IPS-11a (cell line): ENCODE measurements at regions not wholly inside any gene's neighbourhood (a gene's known extent, or its start where the extent isn't known, plus 50 kb on each side); places are given as distances from the start of the nearest gene placed in this dataset.
A peak's percentile ranks its signal among the peaks of the same experiment; 100 is the strongest.

Source experiments
- H3K4me3 ChIP-seq: one replicate; pipeline ENCODE4 v1.5.1; 2013; ENCODE audit warnings: low read depth, low read length, control low read depth

DNA sequence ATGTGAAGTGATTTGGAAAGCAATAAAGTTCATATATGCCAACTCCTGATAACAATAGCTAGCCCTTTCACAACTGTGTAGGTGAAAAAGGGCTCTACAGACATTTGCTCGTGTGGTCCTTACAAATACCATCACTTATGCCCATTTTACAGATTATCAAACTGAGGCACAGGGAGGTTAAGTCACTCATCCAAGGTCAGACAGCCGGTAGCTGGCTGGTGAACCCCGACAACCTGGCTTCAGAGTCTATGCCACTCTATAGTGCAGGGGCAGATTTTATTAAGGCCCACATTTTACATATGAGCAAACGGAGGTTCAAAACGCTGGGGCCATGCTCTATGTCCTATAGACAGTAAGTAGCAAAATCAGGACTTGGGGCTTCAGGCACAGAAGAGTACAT lies 280.5 kb downstream of the RRAGC start:
- H3K4me3 ChIP-seq: no peak overlapping the region

DNA sequence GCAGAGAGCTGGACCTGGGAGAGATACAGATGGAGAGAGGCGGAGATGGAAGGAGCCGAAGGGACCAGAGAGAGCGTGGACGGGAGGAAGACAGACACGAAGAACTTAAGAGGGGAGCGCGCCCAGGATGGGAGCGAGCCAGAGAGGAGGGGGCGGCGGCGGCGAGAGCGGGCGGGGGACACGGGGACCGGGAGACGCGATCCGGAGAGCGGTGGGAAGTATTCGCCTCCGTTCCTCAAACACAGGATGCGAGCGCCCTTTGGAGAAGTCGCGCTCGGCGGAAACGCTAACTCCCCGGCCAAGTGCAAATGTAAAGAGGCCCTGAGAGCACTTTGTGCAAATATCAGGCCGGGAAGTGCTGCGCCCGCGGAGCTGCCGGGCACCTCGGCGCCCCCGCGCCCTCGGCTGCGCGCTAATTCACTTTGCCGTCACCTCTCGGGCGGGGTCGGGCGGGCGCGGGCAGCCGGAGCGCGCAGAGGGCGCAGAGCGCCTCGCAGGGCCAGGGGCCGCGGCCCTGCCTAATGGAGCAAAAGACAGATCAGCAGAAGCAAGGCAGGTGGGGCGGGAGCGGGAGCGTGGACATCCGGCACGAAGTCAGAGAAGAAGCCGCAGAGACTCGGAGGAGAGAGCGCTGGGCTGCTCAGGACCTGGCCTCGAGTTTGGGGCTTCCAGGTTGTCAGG lies 281.2 kb downstream of the RRAGC start:
- H3K4me3 ChIP-seq: peak overlapping the region; percentile 34

DNA sequence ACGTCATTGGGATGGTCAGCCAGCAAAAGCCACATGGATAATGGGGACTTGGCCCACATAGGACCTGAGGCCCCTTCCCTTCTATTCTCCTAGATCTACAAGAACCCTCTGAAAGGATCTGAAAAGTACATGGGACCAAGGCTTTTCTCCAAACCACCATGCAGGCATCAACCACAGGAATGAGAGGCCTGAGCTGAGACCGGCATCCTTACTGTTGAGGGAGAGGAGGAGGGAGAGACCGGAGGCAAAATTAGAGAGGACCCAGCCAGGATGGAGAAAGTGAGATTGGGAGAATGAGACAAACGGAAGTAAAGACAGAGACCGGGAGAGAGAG lies 281.7 kb downstream of the RRAGC start:
- H3K4me3 ChIP-seq: peak overlapping the region; percentile 34

DNA sequence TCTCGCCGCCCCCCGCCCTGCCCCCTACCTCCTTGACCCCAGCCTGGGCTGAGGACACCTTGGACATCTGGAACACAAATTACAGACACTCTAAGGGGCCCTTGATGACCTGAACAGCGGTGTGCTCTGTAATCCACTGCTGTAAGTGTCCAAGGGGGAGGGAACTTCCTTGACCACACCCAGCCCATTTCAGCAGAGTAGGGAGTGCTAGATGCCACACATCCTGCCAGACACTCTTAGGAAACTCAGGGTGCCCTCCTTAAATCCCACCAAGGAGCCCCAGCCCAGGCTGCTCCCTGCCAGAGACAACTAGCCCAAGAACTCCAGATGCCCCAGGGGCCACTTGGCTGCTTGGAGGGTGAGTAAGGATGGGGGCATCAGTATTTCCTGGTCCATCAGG lies 282.2 kb downstream of the RRAGC start:
- H3K4me3 ChIP-seq: no peak overlapping the region

DNA sequence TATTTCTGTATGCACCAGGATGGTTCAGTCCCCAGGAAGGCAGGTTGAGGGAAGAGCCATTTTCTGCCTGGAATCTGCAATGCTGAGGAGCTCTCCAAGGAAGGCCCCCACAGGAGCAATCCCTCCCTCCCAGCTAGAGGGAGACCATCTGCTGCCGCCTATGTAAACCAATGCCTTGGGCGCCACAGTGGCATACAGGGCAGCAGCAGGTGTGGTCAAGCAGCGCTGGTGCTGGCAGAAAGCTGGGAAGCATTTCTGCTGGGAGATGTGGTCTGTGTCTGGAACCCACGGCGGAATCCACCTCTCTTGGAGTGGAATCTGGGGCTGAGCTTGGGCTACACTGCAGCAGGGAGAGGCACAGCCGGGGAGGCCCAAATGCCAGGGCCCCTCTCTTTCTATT lies 283.3 kb downstream of the RRAGC start:
- no peak overlapping the region for H3K4me3 ChIP-seq

DNA sequence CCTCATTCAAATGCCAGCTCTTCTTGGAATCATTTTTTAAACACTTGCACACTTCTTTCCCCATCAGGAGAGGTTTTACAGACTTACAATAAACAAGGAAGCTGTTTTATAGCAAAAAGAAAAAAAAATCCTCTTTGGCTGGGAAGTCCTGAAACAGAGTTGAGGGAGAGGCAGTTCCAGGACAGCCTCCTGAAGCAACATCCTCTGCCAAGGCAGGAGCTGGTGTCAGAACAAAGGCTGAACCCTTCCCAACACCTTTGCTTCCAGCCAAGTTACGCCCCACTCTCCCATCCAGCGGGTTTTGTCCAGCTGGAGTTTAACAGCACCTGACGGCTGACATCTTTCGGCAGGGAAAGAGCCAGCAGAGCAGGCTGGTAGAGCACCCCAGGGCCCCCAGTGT lies 287.8 kb downstream of the RRAGC start:
- H3K4me3 ChIP-seq: no peak overlapping the region

DNA sequence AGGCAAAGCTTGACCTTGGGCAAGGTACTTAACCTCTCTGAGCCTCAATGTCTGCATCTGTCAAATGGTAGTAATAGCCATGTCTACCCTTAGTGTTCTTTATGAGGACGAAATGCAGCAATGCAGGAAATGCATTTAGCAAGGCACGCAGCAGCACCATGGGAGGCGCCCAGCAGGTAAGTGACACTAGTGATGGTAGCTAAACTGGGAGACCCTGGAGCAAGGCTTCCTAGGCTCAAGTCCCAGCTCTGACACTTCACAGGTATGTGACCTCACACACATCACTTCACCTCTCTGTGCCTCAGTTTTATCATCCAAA lies 289.0 kb downstream of the RRAGC start:
- H3K4me3 ChIP-seq: no peak overlapping the region

DNA sequence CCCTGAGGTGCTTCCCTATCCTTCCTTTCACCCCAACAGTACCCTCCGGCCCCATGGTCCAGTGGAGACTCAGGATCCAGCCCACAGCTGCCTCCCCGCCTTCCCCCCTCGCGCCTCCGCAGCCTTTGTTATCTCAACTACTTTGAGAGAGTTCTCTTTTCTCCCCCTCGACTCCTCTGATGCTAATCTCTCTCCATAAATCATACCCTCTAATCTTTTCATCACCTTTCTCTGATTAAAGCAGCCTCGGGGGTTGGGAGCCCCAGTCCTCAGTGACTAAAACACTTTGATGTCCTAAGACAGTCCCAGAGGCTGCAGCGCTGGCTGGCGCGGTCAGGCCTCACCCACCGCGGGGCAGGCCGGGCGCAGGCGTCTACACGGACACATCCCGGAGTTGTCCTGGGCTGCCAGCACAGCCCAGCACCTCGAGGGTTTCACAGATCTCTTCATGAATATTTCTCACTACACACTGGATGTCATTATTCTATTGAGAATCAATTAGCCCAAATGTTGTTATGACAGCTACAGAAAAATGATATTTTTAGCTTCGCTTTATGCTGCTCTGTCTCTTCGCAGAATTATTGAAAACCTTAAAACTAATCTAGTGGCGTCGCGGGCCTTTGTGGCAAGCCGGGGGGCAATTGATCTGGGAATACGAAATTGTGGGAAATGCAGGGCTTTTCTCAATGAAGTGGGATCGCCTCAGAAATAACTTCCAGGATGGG lies 289.5 kb downstream of the RRAGC start:
- H3K4me3 ChIP-seq: no peak overlapping the region

DNA sequence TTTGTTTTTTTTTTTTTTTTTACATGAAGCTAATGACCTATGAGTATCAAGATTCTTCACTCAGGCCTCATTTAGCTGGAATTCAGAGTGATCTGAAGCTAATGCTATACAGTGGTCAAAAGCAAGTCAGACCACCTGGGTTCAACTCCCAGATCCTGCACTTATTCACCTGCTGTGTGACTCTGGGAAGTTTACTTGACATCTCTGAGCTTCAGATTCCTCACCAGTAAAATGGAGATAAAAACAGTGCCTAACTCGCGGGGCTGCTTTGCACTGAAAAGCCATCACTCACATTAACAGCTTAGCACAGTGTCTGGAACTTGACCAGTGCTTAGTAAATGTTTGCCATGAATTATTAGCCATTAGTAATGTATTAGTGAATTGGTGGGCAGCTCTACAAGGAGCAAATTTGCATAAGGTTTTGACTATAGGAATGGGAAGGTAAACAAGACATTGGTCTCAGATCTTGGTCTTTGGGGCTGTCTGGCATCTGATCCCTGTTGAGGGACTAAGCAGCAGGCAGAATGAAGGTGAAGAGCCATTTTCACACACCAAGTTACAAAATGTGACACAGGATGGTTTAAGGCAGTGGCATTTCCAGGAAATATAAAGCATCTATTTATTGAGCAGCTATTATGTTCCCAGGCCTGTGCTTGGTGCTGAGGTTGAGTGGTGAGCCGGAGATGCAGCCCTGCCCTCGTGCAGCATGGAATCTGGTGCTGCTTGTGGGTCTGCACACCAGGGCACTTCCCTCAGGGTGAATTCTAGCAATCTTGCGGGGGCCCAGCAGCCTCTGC lies 291.3 kb downstream of the RRAGC start:
- no peak overlapping the region for H3K4me3 ChIP-seq

DNA sequence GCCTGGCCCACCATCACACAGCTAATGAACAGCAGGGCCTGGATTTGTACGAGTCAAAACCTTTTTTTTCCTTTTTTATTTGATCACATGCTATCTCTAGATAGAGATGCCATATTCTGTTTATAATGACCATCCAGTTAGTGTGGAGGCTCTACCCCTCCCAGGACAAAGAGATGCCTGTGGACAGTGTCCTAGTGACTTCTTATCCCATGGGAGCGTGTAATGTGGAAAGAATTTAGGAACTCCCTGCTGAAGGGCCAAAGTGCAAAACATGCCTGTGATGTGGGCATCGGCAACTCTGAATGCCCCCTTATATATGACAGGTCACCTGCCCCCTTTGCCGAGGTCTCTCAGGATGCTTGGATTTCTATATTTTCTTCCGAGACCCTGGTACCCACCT lies 292.2 kb downstream of the RRAGC start:
- no peak overlapping the region for H3K4me3 ChIP-seq

DNA sequence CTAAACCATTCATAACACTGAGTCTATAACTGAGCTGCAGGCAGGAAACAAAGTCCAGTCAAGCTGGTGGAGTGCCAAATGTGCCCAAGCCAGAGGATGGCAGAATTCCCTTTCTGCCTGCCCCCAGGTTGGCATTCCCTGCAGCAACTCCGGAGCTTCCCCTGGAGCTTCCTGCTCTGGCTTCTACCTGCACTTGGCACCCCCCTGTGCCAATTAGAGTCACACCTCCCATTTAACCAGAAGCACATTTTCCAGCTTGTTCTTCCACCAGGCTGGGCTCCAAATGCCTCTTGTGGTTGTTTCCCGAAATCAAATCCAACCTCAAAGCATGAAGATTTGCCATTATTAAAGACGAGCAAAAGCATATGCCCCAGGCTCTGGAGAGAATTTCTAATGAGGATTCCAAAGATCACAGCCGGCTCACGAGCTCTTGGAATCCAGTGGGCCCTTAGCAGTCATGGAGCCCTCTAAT lies 294.5 kb downstream of the RRAGC start:
- H3K4me3 ChIP-seq: no peak overlapping the region

DNA sequence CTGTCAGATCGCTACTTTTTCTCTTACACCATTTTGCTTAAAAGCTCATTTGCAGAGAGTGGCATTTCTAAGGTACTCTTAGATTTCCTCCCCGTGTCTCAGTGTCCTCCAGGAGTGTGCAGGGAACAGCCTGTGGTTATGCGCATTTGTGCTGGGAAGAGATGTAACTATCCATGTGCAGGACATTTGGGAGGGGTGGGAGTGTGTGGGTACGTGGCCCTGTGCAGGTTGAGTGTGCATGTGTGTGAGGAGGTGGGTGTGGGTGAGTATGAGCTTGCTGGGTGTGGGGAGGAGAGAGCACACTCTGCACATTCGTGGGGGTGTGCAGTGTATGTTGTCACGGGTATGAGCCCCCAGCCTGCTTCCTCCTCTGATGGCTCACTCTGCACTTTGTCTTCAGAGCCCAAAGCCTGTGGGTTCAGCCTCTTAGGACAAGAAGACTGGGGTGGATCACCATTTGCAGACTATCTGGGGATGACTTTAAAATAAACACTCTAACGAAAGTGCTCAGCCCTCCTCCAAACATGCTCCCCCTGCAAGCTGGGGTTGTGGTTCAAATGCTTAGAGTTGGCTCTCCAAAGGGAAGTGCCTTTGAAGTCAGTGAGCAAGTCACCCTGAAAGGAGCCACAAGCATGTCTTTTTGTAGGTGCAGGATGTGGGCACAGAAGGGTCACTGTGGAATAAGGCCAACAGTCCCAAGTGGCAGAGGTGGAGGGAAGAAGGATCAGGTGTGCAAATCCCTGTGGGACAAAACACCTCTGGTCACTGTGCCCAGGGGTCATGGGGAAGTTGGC lies 295.4 kb downstream of the RRAGC start:
- no peak overlapping the region for H3K4me3 ChIP-seq

DNA sequence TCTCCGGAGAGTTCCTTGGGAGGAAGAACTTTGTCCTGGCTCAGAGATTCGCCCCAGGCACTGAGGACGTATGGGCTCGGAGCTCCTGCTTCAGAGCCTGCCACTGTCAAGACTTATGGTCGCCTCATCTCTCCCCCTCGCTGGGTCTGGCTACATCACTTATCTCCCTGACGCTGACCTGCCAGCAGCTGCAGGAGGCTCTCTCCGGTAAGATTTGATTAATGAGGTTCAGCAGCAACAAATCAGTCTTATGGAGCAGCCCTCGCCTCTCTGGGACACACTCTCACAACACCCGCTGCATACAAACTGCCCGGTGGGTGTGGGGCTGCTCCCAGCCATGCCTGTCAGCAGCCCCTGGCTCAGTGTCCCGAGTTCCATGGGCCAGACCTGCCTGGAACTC lies 297.8 kb downstream of the RRAGC start:
- no peak overlapping the region for H3K4me3 ChIP-seq

DNA sequence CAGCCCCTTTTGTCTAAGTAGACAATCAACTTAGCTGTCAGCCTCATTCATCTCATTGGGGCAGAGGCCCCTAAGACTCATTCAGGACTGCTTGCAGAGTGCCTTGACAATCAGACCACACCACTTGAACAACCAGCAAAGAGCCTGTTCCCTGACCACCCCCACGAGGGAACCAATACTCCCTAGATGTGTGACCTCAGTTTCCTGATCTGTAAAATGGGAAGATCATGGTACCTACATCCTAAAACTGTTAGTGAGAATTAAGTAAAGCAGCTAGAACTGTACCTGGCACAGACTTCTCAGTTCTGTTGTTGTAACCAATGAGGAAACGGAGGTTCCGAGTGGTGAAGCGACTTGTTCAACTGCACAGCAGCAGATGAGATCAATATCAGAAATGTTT lies 298.5 kb downstream of the RRAGC start:
- H3K4me3 ChIP-seq: no peak overlapping the region

DNA sequence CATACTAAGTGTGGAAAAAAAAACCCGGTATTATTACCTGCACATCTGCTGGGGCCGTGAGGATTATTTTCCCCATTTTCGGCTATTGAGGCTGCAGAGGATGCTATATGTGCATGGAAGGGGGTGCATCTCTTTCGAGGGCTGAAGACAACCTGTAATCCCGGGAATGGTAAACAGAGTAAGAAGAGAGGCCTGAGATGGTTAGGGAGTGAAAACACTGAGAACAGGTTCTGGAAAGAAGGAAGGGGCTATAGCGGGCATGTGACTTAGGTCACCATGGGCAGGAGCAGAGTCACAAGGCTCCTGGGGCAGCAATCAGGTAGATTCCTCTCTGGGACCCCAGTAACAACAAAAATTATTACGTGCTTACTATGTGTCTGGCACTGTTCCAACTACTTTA lies 299.1 kb downstream of the RRAGC start:
- no peak overlapping the region for H3K4me3 ChIP-seq

DNA sequence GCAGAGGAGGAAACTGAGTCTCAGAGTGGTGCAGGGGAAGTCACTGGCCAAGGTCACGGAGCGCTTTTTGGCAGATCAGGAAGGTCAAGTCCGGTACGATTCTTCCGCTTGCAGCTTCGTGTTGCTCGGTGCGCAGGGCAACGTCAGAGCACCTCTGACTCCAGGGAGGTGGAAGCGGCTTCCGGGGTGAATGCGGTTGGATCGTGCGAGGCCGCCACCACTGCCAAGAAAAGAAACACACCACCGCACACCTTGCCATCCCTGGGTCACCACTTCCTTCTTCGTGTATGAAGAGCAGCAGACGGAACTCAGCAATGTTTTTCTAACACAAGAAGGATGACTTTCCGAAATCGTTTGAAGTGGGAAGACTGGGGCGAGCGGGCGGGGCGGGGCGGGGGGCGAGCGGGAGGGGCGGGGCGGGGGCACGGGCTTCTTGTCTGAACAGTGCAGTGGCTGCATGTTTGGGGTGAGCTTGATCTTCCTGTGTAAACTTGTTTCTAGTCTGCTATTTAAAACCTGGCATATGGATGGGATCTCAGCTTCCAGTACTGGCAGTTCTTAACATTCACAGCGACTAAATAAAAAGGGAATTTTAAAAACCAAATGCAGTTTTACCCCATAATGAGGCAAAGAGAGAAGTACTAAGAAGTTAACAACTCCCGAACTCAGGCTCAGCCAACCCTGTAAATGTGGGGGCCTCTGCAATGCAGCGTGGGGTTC lies 300.0 kb downstream of the RRAGC start:
- peak overlapping the region; percentile 14 for H3K4me3 ChIP-seq

DNA sequence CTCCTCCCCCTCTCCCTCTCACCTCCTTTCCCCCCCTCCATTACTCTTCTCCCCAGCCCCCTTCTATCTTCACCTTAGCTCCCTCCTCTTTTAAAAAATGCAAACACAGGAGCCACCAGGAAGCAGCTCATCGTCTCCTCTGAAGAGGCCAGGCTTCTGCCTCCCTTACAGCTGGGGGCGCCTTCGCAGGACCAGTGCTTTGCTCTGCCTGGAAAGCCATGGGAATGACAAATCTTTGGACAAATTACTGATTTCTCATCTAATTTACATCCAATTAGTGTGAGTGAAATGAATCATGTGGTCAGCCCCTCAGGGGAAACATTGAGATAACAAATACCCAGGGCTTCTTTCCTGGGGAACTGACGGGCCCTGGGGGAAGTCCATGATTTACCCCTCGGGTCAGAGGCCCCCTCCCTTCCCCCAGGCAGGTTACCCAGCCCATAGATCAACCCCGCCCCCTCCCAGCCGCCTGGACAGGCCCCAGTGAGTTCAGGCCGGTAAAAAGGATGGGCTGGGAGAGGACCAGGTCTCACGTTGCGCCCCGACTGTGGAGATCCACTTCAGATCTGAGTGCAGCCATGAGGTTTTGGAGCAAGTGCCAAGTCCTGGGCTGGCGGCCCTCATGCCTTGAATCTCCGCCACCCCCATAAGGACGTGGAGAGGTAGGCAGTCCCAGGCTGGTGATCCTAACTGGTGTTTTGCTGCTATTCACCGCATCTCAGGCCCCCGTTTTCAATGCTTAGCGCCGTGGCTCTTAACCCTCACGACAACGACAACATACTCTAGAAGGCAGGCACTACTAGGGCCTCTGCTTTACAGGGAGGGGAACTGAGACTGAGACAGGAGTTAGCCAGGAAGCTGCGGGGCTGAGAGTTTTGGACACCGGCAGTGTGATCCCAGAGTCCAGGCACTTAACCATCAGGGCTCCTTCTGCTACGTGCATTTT lies 300.8 kb downstream of the RRAGC start:
- peak overlapping the region; percentile 14 for H3K4me3 ChIP-seq

DNA sequence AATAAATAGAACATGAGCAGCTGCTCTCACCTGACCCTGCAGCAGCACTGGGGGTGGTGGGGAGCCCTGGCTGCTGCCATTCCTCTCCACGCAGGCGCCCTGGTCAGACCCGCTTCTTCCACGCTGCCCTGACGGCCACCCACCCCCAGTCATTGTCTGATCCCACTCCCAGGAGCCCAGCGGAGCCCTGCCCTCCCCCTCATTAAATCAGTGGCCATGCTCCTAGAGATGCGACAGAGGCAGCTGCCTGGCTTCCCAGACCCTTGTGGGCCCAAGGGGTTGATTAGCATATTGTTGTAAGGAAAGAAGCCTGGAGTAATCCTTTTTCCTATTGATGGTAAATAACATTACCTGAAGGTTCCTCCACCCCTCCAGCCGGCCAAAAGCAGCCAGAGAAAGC lies 301.5 kb downstream of the RRAGC start:
- H3K4me3 ChIP-seq: no peak overlapping the region

DNA sequence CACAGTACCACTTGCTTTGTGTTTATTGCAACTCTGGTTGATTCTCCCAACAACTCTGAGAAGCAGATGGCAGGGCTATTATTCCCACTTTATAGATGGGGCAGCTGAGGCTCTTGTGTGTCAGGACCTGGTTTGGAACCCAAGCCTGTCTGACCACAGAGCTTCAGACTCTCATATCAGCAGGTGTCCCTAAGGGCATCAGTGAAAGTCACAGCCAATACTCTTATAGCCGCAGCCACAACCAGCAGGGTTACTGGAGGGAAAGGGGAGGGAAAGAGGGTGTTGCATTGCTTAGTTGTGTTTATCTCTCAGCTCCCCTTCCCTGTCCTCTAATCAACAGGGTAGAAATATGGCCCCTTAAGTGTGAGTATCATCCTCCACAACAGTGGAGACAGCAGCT lies 304.0 kb downstream of the RRAGC start:
- no peak overlapping the region for H3K4me3 ChIP-seq

DNA sequence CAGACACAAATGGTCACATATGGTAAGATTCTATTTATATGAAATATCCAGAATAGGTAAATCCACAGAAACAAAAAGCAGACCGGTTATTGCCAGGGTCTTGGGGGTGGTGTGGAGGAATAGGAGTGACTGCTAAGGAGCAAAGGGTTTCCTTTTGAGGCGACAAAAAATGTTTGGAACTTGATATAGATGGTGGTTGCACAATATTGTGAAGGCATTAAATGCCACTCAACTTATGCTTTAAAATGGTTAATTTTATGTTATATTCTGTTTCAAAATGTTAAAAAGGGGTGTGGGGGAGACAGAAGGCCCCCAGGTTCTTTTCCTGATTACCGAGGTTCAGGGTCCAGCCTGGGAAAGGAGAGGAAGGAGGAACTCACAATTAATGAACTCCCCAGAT lies 304.4 kb downstream of the RRAGC start:
- H3K4me3 ChIP-seq: no peak overlapping the region
